Stimulated activated CD4-positive, alpha-beta T cell treated with anti-CD3 and anti-CD28 coated beads, Interleukin-4, amount 100 ng/mL, for 4 hours (primary cell): ENCODE measurements at regions not wholly inside any gene's neighbourhood (a gene's known extent, or its start where the extent isn't known, plus 50 kb on each side); places are given as distances from the start of the nearest gene placed in this dataset.
"Not testable (repeated sequence)": the region's sequence is repeated elsewhere in the genome, so short reads cannot be mapped to it uniquely, and the experiment has no call there.

ENCODE experiments used
- DNase-seq, 2 experiments: peaks; one replicate each; pipeline ENCODE4 v3.0.0-alpha.2; 2020

DNA sequence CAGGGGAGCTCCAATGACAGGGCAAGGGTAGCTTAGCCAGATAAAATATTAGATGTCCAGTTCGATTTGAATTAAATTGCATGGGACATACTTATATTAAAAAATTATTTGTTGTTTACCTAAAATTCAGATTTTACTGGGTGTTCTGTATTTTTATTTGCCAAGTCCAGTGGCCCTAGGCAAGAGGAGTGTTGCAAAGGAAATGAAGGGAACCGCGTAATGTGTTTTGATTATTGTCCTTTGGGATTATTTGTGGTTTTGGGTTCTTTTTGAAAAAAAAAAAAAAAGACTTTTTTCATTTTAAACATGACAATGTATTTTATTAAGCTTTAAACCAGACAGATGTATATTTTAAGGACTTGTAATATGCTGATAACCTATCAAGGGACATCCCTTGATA is 179.3 kb downstream of the C9orf152 start:
- DNase-seq: no peak

DNA sequence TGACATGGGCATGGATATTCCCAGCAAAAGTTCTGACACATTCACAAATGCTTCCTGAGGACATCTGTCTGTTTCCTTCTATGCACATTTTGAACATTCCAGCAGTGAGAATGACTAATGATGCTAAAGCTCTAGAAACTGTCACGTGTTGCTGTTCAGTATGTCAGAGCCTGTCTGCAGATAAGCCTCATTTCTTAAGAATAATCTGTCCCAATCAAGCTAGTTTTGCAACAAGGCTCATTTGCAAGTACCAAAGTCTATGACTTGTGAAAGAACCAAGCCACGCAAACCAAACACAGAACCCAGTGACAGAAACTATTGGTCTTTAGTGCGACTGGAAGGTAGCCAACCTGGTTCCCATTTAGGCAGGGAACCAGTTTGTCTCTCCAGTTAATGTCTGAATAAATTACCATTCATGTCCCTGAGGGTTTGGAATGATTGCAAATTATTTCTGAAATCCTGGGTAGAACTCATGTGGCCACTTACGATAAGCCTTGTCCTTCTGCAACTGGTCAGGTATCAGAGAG is 178.5 kb downstream of the C9orf152 start:
- DNase-seq: no peak

- DNase-seq: no peak
Observed at GRCh38 chr9:110029956-110030480, 177.9 kb downstream of the C9orf152 start.

DNA sequence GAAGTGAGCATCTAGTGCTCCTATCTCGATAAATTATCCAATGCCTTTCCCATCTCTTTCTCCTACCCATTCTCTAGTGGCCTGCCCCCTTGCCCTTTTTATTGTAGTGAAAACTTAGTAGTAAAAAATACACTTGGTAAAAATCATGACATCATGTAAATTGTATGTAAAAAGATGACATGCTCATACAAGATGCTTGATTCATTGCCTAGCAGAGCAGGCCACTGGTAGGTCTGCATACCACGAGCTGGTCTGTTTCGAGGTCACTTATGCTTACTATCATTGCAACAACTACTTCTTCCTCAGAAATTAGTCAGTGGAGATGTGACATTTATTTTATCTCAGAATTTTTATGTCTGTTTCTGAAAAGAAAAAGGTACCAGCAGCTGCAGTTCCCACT is 177.3 kb downstream of the C9orf152 start:
- DNase-seq: no peak

DNA sequence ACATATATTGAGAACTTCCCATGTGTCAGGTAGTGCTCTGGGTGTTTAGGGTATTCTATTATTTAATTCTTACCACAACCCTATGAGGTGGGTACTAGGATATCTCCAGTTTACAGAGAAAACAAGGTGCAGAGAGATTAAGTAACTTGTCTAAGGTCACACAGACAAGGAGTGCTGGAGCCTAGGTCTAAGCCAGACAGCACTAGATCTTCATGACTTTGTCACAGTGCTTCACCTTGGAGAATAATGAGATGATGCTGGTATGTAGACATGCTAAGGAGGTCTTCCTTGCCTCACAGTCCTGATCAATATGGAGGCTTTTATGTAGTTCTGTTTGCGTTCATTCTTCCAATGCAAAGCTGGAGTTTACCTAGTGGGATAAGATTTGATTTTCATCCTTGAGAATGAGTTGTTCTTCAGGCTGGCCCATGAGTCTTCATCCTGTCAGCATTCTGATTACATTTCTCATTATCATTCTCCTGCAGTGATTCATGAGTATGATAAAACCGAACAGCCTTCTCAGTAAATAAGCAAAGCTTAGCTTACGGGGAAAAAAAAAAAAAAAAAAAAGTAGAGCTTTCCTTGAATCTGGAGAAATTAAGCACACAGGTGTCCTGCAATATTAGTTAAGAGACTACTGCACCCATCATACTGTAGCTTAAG is 176.3 kb downstream of the C9orf152 start:
- no peak for DNase-seq

DNA sequence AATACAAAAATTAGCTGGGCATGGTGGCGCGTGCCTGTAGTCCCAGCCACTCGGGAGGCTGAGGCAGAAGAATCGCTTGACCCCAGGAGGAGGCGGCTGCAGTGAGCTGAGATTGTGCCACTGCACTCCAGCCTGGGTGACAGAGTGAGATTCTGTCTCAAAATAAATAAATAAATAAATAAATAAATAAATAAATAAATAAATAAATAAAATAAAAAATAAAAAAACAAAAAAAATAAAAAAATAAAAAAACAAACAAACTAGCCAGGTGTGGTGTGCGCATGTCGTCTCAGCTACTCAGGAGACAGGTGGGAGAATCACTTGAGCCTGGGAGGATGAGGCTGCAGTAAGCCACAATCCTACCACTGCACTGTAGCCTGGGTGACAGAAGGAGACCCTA is 175.4 kb downstream of the C9orf152 start:
- not testable (repeated sequence) for DNase-seq

- no peak for DNase-seq
Observed at GRCh38 chr9:110033869-110034268, 174.1 kb downstream of the C9orf152 start.

DNA sequence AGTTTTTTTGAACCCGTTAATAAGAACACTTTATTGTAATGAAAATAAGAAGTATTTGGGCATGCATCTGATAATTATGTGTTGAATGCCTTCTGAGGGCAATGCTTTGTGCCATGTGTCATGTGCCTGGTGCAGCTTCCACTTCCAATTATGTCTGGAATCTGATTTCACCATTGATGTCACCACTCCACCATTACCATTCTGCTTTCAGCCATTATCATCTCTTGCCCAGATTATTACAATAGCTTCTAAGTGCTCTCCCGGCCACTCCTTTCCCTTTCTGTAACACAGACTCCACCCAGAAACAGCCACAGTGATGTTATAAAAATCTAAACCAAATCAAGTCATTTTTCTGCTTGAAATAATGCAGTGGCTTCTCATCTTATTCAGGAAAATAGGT is 171.7 kb downstream of the C9orf152 start:
- DNase-seq: no peak

DNA sequence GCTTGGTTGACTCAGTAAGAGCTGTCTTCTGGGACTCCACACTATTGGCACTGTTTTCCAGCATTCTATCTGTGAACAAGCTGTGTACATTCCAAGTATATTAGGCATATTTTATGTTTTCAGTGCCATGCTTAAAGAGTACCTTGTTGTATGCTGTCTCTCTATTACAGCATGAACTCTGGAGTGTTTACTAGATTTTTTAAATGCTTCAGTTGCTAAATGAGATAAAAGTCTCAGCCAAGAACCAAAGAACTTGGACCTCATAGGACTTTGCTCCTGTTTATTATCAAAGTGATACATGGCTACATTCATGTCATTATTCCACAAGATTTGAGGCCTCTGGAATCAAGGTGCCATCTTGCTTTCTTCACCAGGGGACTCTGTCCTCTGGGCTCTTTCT is 167.2 kb downstream of the C9orf152 start:
- no peak for DNase-seq

GRCh38 chr9:110041452-110041851 is 166.5 kb downstream of the C9orf152 start:
- DNase-seq: no peak

GRCh38 chr9:110047232-110047954 is 160.6 kb downstream of the C9orf152 start:
- no peak for DNase-seq

GRCh38 chr9:110047955-110048402 is 160.0 kb downstream of the C9orf152 start:
- peak in 1 of 2 experiments; percentile 10 for DNase-seq

DNA sequence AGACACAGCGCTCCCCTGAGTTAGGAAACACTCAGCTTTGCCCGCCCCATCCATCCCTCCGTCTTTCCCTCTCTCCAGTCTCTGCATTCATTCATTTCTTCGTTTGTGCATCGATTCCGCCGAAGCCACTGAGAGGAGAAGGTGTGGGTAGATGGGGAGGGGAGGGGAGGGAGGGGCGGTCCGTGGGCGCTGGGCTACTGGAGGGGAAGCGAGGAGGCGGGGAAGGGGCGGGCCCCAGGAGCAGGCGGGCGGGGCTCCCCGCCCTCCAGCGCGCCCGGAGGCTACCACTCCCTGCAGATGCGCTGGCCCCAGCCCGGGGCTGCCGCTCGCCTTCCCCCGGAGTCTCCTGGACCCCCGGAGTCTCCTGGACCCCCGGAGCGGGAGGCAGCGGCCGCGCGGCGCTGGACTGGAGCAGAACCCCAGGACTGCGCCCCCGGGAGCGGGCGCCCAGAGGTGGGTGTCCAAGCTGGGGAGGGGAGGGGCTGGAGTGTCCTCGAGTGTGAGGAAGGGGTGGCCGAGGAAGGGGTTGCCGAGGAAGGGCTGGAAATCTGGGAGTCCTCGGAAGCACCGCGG is 159.5 kb downstream of the C9orf152 start:
- DNase-seq: peak; percentile 82

GRCh38 chr9:110048976-110049698 is 158.8 kb downstream of the C9orf152 start:
- peak in 1 of 2 experiments; percentile 13 for DNase-seq

GRCh38 chr9:110049699-110050450 is 158.1 kb downstream of the C9orf152 start:
- peak in 1 of 2 experiments; percentile 16 for DNase-seq

- DNase-seq: peak in 1 of 2 experiments; percentile 8
Observed at GRCh38 chr9:110050925-110051355, 157.0 kb downstream of the C9orf152 start.

GRCh38 chr9:110056062-110056461 is 151.9 kb downstream of the C9orf152 start:
- DNase-seq: no peak

GRCh38 chr9:110058304-110058953 is 149.5 kb downstream of the C9orf152 start:
- peak; percentile 30 to 31 for DNase-seq

GRCh38 chr9:110059461-110059860 is 148.5 kb downstream of the C9orf152 start:
- no peak for DNase-seq

GRCh38 chr9:110064803-110065202 is 143.2 kb downstream of the C9orf152 start:
- DNase-seq: no peak

DNA sequence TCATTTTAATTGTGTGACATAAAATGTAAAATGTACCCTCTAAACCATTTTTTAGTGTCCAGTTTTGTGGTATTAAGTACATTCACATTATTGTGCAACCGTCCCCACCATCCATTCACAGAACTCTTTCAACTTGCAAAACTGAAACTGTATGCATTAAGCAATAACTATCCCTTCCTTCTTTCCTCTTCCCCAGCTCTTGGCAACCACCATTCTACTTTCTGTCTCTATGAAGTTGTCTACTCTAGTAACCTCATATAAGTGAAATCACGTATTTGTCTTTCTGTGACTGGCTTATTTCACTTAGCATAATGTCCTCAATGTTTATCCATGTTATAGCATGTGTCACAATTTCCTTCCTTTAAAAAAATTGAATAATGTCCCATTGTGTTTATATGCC is 142.4 kb downstream of the C9orf152 start:
- DNase-seq: no peak
